ENCODE measurements at regions not wholly inside any gene's neighbourhood (a gene's known extent, or its start where the extent isn't known, plus 50 kb on each side); places are given as distances from the start of the nearest gene placed in this dataset.
A peak's percentile ranks its signal among the peaks of the same experiment; 100 is the strongest.

DNA sequence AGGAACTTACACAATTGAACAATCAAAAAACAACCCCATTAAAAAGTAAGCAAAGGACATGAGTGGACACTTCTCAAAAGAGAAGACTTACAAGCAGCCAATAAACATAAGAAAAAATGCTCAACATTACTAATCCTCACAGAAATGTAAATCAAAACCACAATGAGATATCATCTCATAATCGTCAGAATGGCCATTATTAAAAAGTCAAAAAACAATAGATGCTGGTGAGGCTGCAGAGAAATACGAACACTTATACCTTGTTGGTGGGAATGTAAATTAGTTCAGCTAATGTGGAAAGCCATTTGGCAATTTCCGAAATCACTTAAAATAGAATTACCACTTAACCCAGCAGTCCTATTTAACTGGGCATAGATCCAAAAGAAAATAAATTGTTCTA, 301.9 kb upstream of the KCNJ16 start:
- DNase-seq: no peak

DNA sequence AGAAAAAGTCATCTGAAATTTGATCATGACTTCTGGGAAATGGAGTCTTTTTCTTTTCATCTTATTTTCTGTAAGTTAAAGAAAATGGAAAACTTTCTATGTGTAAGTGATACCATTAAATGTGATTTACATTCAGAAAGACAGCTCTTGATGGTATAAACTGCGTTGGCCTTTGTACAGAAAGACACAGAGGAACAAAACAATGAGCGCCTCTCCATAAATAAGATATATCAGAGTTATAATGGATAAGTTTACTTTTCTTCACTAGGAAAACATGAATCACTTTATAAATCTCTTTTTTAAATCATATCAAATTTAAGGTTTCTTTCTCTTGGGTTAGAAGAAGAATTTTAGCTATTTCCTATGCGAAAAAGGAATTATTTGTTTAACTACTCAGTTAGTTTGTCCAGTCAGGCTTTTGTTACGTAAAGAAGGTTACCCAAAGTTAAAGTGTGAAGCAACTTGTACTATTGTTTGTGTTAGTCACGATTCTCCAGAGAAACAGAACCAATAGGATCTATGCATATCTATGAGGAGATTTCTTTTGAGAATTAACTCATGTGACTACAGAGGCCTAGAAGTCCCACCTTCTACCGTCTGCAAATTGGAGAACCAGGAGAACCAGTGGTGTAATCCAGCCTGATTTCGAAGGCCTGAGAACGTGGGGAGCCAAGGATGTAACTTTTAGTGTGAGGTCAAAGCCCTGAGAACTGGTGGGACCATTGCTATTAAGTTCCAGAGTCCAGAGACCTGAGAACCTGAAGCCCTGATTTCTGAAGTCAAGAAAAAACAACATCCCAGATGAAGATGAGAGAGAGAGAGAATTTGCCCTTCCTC, 295.4 kb upstream of the KCNJ16 start:
- no peak for DNase-seq

DNA sequence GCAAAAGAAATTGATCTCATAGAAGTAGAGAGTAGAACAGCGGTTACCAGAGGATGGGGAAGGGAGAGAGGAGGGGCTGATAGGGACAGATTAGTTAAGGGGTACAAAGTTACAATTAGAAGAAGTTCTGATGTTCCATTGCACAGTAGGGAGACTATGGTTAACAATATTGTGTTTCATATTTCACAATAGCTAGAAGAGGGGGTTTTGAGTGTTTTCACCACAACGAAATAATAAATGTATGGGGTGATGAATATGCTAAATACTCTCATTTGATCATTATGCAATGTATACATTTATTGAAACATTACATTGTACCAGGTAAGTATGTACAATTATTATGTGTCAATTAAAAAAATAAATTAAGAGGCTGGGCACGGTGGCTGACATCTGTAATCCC, 291.2 kb upstream of the KCNJ16 start:
- DNase-seq: no peak

DNA sequence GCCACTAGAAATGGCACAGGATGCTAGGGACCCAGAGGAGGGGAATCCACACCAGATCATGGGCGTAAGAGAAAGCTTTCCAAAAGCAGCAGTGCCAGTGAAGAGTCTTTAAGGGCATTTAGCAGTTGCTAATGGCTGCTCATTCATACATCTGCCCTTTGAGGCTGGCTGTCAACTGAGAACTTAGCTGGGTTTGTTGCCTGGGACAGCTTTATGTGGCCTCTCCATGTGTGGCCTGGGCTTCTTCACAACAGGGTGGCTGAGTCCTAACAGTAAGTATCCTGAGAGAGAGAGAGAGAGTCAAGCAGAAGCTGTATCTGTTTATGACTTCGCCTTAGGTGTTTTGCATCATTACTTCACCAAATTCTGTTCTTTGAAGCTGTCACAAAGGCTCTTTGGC, 286.1 kb upstream of the KCNJ16 start:
- no peak for DNase-seq

DNA sequence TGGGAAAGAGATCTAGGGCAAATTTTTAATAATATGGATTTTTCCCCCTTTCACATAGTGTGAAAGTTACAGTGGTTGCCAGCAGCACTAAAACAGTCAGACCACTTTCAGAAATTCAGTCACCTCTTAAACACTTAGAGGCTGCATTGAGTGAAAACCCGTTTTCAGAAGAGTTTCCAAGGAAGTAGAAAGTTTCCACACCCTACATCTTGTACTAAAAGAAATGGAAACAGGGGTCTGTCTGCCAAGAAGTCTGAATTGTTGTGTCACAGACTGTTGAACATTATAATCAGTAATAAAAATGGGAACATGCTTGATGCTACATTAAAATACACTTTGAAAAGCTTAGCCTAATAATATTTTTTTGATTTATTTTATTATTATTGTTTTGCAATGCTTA, 278.9 kb upstream of the KCNJ16 start:
- DNase-seq: no peak

DNA sequence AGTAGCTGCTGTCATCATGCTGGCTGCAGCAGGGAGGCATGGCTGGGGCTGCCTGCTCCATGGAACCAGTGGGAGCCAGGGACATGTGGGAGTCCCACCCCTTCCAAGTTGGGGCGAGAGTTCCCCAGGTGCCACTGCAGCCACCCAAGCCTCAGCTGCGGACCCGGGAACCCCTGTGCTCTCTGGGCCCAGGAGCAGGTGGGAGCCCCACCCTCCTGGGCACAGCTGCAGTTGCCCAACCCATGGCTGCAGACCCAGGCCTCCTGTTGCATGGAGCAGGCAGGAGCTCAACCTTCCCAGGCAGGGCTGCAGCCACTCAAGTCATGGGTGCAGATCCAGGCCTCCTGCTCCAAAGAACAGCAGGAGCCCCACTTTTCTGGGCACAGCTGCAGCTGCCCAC, 274.2 kb upstream of the KCNJ16 start:
- DNase-seq: no peak

DNA sequence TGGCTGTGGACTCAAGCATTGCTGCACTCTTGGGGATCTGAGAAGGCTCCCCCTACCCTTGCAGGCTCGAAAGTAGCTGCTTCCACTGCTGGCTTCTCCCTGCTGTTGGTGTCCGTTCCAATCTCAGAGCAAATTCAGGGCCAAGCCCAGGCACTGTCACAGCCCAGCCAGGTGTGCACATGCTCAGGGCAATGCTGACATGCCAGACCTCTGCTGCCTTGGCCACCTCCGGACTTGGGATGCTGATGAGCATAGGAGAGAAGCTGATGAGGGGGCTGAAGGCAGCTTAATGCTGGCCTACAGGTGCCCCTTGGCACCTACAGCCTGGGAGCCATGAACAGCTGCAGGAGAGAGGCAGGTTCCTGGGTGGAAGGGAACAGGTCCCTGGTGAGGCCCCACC, 273.7 kb upstream of the KCNJ16 start:
- DNase-seq: no peak

DNA sequence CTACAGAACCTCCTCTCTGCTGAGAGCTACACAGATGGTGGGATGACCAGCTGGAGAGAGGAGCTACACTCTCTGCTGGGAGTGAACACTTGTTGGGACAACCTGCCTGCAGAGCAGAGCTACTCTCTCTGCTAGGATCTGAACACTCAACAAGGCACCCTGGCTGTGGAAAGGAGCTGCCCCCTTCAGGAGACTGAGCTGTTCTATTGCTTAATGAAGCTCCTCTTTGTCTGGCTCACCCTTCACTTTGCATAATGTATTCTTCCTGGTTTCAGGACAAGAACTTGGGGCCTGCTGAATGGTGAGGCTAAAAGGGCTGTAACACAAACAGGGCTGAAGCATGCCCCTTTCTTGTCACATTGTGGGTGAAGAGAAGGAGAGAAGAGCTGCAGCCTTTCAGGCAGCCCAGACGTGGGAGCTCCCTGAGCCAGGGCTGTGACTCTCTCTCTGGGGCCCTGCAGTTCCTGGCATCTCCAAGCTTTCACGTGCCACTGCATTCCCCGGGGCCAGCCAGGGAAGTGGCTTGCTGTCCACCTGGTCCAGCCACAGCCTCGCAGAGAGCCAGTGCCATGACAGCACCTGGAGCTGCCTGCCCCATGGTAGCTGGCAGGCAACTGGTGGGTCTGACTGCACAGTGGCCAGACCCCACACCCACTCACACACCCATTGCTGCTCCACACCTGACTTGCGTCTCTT, 272.8 kb upstream of the KCNJ16 start:
- DNase-seq: no peak

DNA sequence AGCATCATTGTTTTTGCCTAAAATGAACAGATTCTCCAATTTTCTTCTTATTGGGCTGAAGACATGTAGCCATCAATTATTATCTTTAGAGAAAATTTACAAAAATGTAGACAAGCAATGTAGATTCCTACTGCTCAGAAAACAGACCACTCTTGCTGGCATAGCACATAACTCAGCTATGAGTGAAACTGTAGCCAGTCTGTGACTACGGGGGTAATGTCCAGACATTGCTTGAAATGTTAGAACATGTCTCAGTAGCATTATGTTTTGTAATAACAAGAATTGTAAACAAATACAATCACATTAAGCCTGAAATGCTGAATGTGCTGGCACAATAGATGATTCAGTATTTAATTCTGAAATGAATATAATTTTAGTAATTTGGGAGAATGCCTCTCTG, 265.7 kb upstream of the KCNJ16 start:
- DNase-seq: no peak

DNA sequence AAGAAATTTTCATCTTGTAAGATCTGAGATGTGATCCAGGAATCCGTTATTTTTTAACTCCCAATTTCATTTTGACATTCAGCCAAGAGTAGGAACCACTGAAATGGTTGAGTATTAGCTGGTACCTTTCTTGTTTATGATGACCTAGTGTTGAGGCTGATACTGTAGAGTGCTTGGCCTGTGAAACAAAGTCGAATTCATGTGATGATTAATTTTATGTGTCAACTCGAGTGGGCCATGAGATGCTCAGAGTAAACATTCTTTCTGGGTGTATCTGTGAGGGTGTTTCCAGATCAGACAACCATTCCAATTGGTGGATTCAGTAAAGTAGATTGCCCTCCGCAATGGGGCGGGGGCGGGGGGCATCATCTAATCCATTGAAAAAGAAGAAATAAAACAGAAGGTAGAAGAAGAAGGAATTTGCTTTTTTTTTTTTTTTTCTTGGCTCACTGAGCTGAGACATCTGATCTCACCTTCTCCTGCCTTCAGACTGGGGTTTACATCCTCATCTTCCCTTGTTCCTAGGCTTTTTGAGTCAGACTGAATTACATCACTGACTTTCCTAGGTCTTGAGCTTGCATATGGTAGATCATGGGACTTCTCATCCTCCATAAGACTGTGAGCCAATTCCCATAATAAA, 264.6 kb upstream of the KCNJ16 start:
- no peak for DNase-seq

DNA sequence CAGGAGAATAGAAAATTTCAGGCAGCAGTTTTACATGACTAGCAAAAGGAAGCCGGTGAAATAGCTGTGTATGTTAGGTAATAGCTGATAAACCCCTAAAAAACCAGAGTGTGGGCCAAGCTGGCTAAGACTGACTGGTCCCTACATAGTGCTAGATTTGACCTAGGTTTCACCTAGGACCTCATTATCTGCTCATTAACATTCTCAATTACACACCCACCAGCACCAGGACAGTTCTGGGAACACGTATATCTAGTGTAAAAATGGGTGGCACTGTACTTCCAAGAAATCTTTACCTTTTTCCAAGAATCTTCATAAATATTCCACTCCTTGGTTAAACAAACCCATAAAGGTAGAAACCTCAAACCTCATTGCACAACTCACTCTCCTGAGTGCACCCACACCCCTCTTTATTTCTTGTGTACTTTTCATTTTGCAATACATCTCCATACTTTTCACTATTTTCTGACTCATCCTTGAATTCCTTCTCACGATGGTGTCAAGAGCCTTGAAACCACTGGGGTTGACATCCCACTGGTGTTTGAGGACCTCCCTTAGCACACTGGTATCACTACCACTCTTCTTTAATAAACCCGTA, 262.7 kb upstream of the KCNJ16 start:
- DNase-seq: no peak

DNA sequence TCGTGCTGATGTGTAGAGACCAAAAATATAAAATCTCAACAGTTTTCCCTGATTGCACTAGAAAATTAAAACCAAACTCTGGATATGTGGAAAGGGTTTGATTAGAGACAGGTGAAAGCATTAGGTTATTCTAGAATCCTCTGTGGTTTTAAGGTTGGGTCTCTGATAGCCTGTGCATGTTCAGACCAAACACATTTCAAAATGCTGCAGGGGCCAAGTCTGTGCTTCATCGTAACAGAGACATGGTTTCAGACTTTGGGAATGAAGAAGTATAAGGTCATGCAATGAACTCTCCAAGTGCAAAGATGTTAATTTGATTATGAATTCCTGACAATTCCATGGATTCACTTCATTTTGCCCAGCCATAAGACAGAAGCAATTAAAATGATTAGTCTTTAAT, 261.0 kb upstream of the KCNJ16 start:
- no peak for DNase-seq

DNA sequence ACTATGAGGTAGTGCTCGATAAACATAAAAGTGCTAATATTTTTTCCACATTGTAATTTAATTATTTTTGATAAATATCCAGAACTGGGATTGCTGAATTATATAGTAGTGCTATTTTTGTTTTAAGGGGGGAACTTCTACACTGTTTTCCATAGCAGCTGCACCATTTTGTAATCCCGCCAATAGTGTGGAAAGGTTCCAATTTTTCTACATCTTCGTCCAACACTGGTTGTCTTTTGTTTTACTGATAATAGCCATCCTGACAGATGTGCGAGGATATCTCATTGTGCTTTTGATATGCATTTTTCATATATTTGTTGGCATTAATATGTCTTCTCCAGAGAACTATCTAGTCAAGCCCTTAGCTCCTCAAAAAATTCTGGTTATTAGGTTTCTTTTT, 259.6 kb upstream of the KCNJ16 start:
- DNase-seq: no peak

DNA sequence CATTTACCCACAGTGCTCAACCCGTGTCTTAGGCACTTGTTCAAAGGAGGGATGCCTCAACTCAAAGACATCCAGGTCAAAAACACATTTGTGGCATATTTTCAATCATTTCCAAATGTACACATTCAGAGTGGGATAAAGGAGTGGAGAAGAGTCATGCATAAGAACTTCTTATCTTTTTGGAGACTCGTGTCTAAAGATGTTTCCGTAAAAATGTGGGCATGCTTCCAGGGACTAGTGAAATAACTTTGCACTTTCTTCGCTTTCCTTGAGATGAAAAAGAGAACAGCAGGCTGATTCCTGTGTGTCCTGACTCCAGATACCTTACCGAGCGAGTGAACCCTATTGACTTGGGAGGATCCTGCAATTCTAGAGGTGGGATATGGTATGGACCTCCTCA, 256.6 kb upstream of the KCNJ16 start:
- no peak for DNase-seq

DNA sequence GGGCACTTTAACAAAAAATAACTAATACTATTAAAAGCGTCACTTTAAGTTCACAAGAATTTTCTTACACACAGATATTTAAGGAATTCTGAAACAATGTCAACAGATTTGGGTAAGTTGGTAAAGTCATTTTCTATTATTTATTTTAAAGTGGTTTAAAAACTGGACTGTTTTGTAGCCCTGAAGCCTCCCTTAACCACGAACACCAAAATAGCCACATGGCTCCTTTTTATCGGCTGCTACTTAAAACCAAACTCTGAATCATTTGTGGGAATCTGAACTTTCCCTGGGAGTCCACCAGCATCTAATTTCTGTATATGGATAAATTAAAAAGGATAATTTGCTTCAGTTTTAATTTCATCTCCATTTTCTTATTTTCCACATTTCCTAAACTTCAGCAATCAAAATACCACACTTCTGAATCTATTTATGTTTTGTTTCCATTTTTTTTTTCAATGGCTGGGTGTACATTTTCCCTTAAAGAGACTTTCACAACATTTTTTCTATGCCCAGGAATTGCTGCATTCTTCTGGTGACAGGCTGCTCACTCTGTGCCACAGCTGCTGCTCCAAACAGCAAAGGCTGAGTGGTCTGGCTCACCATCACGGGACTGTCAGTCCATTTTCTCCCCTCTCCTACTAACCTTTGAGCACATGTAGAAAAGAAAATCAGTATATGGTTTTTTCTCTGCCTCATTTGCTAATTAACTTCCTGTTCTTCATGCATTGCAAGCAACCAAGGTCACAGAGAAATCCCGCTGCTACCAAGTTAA, 255.5 kb upstream of the KCNJ16 start:
- no peak for DNase-seq

DNA sequence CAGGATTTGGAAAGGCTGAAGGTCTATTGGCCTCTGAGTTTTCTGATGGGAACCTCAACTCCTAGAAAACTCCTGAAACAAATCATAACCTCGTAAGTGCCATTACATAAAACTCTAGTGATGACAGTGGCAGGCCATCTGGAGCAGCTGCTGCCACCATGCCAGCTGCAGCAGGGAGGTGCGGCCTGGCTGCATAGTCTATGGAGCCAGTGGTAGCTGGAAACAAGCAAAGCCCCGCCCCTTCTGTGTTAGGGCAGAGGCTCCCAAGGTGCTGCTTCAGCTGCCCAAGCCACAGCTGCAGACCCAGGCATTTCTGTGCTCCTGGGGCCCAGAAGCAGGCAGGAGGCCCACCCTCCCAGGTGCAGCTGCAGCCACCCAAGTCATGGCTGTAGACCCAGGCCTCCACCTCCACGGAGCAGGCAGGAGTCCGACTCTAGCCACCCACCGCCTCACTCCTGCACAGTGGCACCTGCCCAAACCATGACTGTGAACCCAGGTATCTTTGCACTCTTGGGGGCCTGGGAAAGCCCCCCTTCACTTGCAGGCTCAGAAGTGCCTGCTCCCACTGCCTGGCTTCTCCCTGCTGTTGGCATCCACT, 254.1 kb upstream of the KCNJ16 start:
- peak; percentile 63 for DNase-seq

DNA sequence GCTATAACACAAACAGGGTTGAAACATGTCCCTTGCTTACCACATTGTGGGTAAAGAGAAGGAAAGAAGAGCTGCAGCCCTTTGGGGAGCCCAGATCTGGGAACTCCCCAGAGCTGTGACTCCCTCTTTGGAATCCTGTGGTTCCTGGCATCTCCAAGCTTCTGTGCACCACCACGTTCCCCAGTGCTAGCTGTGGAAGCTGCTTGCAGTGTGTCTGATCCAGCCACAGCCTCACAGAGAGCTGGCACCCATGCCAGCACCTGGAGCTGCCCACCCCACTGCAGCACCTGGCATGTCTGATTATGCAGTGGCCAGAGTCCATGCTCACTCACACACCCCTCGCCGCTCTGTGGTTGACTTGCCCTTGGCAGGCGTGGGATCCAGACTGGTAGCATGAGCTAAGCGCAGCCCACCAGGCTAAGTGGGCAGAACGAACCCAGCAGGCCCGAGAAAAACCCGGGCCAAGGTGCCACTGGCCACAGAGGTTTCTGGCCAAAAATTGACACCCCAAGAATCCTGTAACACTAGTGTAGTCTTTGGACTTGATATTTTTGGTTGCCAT, 252.6 kb upstream of the KCNJ16 start:
- no peak for DNase-seq

DNA sequence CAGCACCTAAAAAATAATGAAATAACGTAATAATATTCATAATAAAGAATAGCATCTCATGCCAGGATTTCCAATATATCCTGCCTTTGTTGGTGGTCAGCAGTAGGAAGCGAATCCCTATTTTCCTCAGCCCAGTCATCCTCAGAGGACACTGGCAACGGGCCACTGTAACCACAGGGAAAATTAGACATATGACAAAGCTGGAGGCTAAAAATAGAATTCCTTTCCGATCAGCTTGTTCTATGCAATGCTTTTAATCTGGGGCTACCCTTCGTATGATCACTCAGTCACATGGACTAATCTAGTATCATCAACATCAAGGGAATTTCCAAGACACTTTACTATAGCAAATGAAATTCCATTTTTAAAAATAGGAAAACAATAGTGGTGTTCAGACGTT, 246.9 kb upstream of the KCNJ16 start:
- no peak for DNase-seq

DNA sequence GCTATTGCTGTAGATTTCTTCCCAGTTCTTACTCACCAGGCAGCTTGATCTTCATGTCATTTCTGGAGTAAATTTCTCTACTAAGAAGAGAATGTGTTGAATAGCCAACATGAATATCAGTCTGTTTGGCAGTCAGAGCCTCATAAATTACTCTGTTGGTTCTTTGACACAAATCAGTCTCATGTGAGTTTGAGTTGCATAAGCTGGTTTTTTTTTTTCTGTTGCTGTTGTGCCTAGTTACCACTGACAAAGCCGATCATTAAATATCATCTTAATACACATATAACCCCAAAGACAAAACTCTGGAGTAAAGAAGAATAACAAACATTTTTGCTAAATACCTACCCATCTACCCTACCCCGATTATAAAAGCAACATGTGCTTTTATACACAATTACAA, 240.5 kb upstream of the KCNJ16 start:
- no peak for DNase-seq

DNA sequence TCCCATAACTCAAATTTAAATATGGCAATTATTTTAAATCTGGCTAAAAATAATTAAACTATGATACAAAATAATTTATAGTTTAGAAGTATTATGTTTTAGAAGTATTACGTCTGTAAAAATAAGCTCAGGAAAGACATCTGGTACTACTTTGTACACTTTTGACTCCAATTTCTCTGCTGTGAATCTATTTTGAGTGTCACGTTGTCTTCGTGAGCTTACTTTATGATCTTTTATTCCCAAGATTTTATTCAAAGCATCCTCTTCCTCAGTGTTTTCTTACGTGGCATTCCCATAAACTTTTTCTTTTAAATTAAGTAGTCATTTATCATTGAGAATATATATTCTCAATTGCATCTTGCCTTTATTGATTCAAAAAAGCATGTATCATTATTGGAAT, 223.3 kb upstream of the KCNJ16 start:
- no peak for DNase-seq

DNA sequence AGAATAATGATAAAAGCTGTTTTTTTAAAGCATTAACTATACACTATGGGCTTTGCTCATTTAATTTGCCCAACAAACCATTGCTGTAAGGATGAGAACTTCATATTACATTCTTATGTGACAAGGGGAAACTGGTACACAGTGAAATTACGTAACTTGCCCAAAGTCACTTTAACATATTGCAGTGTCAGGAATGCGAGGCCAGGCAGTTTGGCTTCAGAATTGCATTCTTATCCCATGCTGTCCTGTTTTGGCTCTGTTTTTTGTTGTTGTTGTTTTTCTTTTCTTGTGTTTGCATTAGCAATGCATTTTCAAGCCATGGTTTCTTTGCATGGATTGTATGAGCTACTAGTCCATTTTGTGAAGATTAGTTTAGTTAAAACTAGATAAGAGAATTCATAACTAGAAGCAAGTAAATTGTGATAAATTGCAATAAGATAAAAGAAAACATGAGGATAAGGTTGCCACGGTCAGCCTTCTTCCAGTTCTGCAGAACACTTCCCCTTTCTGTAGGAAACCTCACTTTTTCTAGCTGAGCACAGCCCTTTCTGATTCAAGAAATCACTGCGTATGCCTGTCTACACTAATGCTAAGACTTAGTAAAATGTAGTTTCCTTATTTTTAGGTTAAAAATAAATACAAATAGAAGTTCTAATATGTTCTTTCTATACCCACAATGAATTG, 221.3 kb upstream of the KCNJ16 start:
- DNase-seq: peak; percentile 9
